HG03565 (cell line): ENCODE measurements at regions not wholly inside any gene's neighbourhood (a gene's known extent, or its start where the extent isn't known, plus 50 kb on each side); places are given as distances from the start of the nearest gene placed in this dataset.
"Not testable (repeated sequence)": the region's sequence is repeated elsewhere in the genome, so short reads cannot be mapped to it uniquely, and the experiment has no call there.

ENCODE experiments used
- ATAC-seq: cut with Tn5 transposase; IDR thresholded peaks from one replicate; pipeline ENCODE4 v1.9.1; 2021; ENCODE audit warnings: mild to moderate bottlenecking, moderate library complexity; ENCODE audit not compliant: unreplicated experiment

GRCh38 chr1:218900615-218901014 lies 273.1 kb upstream of the LYPLAL1 start:
- ATAC-seq = no peak

GRCh38 chr1:218904416-218904815 lies 269.3 kb upstream of the LYPLAL1 start:
- no peak for ATAC-seq

DNA sequence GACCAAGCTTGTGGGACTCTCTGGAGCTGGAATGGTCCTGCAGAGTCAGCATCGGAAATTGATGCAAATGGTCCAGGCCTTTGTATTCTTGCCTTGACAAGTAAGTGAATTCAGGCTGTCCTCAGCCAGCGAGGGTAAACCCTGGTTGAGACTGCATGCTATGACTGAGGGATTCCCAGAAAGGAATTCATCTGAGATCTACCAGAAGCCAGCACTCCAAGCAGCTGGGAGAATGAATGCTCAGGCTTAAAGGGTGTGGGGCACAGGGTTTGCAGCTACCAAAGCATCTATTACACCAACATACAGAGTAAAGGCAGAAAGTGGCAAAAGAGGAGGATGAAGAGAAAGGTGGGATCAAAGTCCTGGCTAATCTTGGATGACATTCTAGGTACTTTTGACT lies 257.0 kb upstream of the LYPLAL1 start:
- no peak for ATAC-seq

DNA sequence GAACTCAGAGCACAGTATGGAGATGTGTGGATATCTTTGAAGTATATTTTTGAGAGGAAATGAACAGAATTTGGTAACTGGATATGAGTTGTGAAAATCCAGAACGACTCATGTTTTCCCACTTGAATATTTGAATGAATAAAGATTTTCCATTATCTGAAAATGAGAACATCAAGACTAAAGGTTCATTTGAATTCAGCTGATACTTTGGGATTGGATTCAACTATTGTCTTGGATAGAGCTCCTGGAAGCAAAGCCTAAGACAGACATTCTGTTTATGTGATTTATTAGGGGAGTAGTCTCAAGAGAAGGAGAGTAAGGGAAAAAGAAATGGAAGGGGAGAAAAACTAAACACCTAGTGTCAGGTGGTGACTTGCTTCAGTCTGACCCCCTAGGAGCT lies 256.0 kb upstream of the LYPLAL1 start:
- no peak for ATAC-seq

GRCh38 chr1:218925777-218926176 lies 247.9 kb upstream of the LYPLAL1 start:
- no peak for ATAC-seq

DNA sequence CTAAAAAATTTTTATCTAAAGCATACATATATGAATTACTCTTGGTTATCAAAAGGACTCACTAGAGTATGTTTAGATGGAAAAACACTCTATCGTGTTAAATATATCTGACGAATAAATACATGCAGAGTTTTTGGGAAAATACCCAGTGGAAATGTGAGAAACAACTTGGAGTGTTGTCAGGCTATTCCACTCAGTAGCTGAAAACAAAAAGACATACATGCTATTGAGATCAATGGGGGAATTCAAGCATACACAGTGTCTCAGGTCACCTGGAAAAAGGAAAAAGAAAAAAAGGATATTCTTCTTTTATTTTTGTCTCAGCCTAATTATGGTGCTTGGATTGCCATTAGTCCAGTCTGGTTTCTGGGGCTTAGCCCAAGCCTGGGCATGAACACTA lies 247.0 kb upstream of the LYPLAL1 start:
- no peak for ATAC-seq

DNA sequence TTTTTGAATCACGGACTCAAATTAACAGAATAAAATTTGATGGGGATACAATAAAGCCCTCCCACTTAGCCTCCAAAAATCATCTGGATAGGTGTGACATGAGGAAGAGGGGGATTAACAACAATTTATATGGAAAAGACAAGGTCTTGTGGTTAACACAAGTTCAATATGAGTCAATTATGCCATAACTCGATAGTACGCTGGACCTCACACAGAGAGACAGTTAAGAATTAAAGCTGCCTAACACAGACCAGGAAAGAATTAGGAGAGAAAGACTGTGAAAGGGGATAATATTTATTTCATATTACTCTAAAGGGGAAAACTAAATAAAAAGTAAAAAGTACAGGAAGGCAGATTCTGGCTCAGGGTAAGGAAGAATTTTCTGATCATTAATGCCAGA lies 243.7 kb upstream of the LYPLAL1 start:
- no peak for ATAC-seq

GRCh38 chr1:218930472-218931241 lies 243.0 kb upstream of the LYPLAL1 start:
- no peak for ATAC-seq

- ATAC-seq = no peak
Measured at GRCh38 chr1:218931324-218931723, 242.4 kb upstream of the LYPLAL1 start.

GRCh38 chr1:218933513-218933912 lies 240.2 kb upstream of the LYPLAL1 start:
- no peak for ATAC-seq

DNA sequence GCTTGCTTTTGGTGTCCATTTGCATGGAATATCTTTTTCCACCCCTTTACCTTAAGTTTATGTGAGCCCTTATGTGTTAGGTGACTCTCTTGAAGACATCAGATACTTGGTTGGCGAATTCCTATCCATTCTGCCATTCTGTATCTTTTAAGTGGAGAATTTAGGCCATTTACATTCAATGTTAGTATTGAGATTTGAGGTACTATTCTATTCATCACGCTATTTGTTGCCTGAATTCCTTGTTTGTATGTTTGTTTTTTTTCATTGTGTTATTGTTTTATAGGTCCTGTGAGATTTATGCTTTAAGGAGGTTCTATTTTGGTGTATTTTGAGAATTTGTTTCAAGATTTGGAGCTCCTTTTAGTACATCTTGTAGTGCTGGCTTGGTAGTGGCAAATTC lies 238.3 kb upstream of the LYPLAL1 start:
- not testable (repeated sequence) for ATAC-seq

- ATAC-seq = no peak
Measured at GRCh38 chr1:218938259-218938658, 235.4 kb upstream of the LYPLAL1 start.

DNA sequence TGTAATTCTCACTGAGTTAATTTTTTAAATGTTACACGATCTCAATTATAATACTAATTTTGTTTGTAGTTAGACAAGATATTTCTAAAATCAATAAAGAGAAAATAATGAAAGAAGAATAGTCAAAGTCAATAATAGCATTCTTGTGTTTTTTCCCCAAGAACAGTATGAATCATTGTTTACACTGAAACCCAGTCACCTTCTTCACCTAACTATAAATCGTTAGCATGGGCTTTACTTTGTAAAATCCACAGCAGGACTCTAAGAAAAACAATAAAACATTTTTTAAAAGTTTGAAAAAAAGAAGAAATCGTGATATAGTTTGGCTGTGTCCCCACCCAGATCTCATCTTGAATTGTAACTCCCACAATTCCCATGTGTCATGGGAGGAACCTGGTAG lies 234.6 kb upstream of the LYPLAL1 start:
- ATAC-seq = no peak

GRCh38 chr1:218942431-218942830 lies 231.2 kb upstream of the LYPLAL1 start:
- ATAC-seq = no peak

DNA sequence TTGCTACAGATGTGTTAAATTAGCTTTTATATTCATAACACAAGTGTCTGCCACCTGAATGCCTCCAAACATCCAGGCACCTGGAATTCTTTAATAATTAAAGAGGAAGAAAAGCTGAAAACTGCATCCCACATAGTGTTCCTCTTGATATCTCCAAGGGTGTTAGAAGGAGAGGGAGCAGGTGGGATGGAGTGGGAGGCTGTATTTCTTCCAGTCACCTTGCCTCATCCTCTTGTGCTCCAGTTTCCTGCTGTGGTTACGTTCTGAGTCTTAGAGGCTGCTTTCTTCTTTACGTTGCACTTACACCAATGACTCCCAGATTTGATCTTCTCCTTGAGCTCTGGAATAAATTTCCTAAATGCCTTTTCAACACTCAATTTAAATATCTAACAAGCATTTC lies 230.3 kb upstream of the LYPLAL1 start:
- ATAC-seq = no peak

DNA sequence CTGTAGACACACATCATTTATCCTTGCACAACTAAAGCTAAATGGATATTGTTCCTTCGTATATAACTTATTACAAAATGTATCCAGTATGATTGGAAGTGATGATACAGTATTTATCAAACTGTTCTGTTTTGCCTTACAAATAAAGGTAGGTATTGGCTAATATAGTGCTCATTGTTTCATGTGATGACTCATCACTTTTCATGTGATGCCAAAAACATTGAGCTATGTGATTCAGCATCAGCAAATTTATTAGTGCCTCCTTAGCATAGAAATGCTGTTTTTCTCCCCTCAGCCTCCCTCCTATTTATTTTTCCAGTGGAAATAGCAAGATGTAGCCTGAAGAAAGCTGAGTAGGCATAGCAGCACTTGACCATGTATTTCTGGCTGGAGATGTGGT lies 228.6 kb upstream of the LYPLAL1 start:
- no peak for ATAC-seq

GRCh38 chr1:218946147-218946546 lies 227.5 kb upstream of the LYPLAL1 start:
- ATAC-seq = no peak

- no peak for ATAC-seq
Measured at GRCh38 chr1:218948446-218948845, 225.2 kb upstream of the LYPLAL1 start.

- ATAC-seq = no peak
Measured at GRCh38 chr1:218953386-218953785, 220.3 kb upstream of the LYPLAL1 start.

DNA sequence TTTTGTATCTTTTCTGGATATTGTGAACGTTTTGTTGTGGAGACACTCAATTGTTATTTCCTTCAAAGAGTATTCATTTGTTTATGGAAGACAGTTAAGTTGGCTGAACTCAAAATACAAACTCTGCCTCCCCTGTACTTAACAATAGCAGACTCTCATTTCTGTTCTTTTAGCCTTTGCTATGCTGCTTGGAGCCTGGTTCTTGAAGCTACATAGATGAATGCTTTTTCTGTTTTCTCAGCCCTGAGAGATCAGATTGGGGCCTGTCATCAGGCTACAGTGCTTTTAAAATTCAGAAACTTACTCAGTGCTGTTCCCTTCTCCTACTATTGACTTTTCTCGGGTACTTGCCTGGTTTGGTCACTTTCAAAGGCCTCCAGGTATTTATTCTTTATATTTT lies 215.7 kb upstream of the LYPLAL1 start:
- no peak for ATAC-seq

DNA sequence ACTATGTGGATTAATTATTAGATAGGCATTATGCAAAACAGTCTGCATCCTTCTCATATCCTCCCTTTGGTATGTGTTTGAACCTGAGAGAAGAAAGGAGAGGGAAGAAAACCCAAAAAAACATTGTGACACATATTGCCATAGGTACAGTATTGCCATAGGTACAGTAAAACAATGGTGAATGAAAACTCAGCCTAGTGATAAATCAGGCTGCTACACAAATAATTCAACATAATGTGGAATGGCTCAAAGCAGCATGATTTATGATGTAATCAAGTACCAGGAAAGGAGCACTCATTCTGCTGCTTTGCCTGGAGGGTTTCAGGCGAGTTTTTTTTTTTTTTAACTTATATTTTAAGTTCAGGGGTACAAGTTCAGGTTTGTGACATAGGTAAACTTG lies 213.9 kb upstream of the LYPLAL1 start:
- no peak for ATAC-seq

- no peak for ATAC-seq
Measured at GRCh38 chr1:218964471-218965185, 209.1 kb upstream of the LYPLAL1 start.

GRCh38 chr1:218965821-218966220 lies 207.9 kb upstream of the LYPLAL1 start:
- ATAC-seq = no peak
